Spleen (tissue), 11 donors: ENCODE measurements at regions not wholly inside any gene's neighbourhood (a gene's known extent, or its start where the extent isn't known, plus 50 kb on each side); places are given as distances from the start of the nearest gene placed in this dataset.

Experiments used
- DNase-seq: peaks from one replicate; pipeline ENCODE4 v3.0.0-alpha.2; 2020
- H3K27ac ChIP-seq, 8 donors: fragments of 200-600 bp; sonication (generic) in 7 of 8; 1 replicate in 4 of 8; 2 replicates in 4 of 8; pipeline versions ENCODE4 v1.5.0 to v1.8.0; 2016 to 2021; ENCODE audit warnings: inconsistent platforms in 4 of 8, mild to moderate bottlenecking in 4 of 8, moderate library complexity in 1 of 8
- H3K27me3 ChIP-seq, 7 donors: fragments of 200-600 bp; sonication (generic) in 6 of 7; replicated peaks in 1 of 7; 1 replicate in 4 of 7; 2 replicates in 3 of 7; pipeline versions ENCODE4 v1.5.0 to v1.8.0; 2016 to 2021; ENCODE audit warnings: inconsistent platforms in 3 of 7, mild to moderate bottlenecking in 1 of 7
- H3K36me3 ChIP-seq, 6 donors: fragments of 200-600 bp; sonication (generic) in 5 of 6; 1 replicate in 4 of 6; 2 replicates in 2 of 6; pipeline versions ENCODE4 v1.5.0 to v1.8.0; 2016 to 2021; ENCODE audit warnings: inconsistent platforms in 2 of 6
- H3K4me1 ChIP-seq, 6 donors: fragments of 200-600 bp; sonication (generic) in 5 of 6; 1 replicate in 3 of 6; 2 replicates in 3 of 6; pipeline versions ENCODE4 v1.5.0 to v1.8.0; 2016 to 2021; ENCODE audit warnings: inconsistent platforms in 3 of 6
- H3K4me3 ChIP-seq, 8 donors: fragments of 200-600 bp; sonication (generic) in 7 of 8; 1 replicate in 4 of 8; 2 replicates in 4 of 8; pipeline versions ENCODE4 v1.5.0 to v1.8.0; 2016 to 2021; ENCODE audit warnings: inconsistent platforms in 4 of 8, mild to moderate bottlenecking in 4 of 8, moderate library complexity in 2 of 8
- H3K9me3 ChIP-seq, 8 donors: fragments of 200-600 bp; sonication (generic) in 7 of 8; 1 replicate in 4 of 8; 2 replicates in 4 of 8; pipeline versions ENCODE4 v1.5.0 to v1.8.0; 2016 to 2021; ENCODE audit warnings: inconsistent platforms in 4 of 8
- CTCF ChIP-seq, 11 experiments: fragments of 200-600 bp in 7 of 11; fragments of 450-650 bp in 4 of 11; sonication (generic) in 4 of 11; IDR thresholded peaks in 8 of 11; conservative IDR thresholded peaks in 3 of 11; 1 replicate in 7 of 11; 2 replicates in 4 of 11; pipeline versions ENCODE4 v1.4.0 to v1.8.0; 2016 to 2021; ENCODE audit warnings: antibody characterized with exemption in 11 of 11, inconsistent platforms in 4 of 11, mild to moderate bottlenecking in 1 of 11
- POLR2A ChIP-seq, 3 donors: fragments of 450-650 bp; IDR thresholded peaks; one replicate each; pipeline ENCODE4 v1.5.1; 2017; ENCODE audit warnings: antibody characterized with exemption in 3 of 3, mild to moderate bottlenecking in 1 of 3
- POLR2AphosphoS5 ChIP-seq, 3 donors: sonication (generic); formaldehyde crosslinking; IDR thresholded peaks; one replicate each; pipeline ENCODE4 v1.5.1; 2017; ENCODE audit warnings: antibody characterized with exemption in 3 of 3
- WGBS, 5 donors: extraction: QIAGEN DNeasy Blood & Tissue Kit in 3 of 5; methylation state at CpG; one replicate each; pipeline versions ENCODE4 v1.1.5 to v1.1.7; 2013 to 2018; 5-methylcytosine and 5-hydroxymethylcytosine counted together
- intact Hi-C: fragments of 100-400 bp; cut with DNase I; formaldehyde crosslinking; loops from one replicate; pipeline ENCODE4 v1.15.0; 2023; ENCODE audit warnings: low total_unique reads
- donor health status: healthy with polysubstance abuse.
- donor health status: DM: no; HTN: no; CAD: no; lungs with moderate emphysema.
- donor health status: DM: no; HTN: no; CAD: no.
- donor health status: Bipolar disorder and iron deficiency.
- donor health status: healthy.
- donor health status: DM: no; HTN: no; CAD: no.
- donor health status: DM: yes; HTN: yes; CAD: no.

- intact Hi-C loops = no loop called here
- H3K27ac ChIP-seq = no peak overlapping the region
- H3K9me3 ChIP-seq = peaks cover 0 to 13% (median 11%) of the 10 kb centered on the region in 8 donors
- no peak overlapping the region for H3K4me3 ChIP-seq
- H3K27me3 ChIP-seq = no peaks in the 10 kb centered on the region
- no peaks in the 10 kb centered on the region for H3K36me3 ChIP-seq
- DNase-seq = no peak
- TF ChIP-seq POLR2A (IDR thresholded peaks at IDR 0.05) (no peak), CTCF (IDR thresholded peaks at IDR 0.05 in 8 of 11, conservative IDR thresholded peaks at IDR 0.05 in 3 of 11) (no peak), POLR2AphosphoS5 (IDR thresholded peaks at IDR 0.05) (no peak)
- no peaks in the 10 kb centered on the region for H3K4me1 ChIP-seq
- 64 to 90% (median 81%) methylated on average over 4 of the region's 4 CpGs for WGBS, 5 donors
These were observed 805.7 kb upstream of the GBE1 start for GRCh38 chr3:82567029-82567600.

DNA sequence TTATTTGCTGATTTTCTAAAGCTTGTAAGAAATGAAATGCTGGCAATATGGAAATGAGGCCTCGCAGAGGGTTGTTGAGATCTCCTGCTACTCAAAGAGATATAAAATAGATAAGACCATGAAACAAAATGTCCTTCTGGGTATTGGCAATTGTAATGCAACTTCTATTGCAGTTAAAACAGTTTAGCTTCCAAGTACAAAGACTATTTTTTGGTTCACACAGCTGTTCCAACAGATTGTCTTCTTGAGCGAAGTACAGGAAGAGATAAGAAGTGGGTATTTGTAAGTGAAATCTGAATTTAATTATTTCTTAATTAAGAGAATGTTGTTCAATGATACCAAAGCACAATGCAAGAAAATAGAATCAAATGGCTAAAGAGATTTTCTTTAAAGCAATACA is 801.5 kb upstream of the GBE1 start:
- no peak for DNase-seq
- Histone ChIP-seq H3K4me1 (no peaks in the 10 kb centered on the region), H3K9me3 (peaks cover 0 to 13% (median 11%) of the 10 kb centered on the region in 8 donors), H3K36me3 (no peaks in the 10 kb centered on the region), H3K27ac (no peak overlapping the region), H3K27me3 (no peaks in the 10 kb centered on the region), H3K4me3 (no peak overlapping the region)
- 57 to 88% (median 66%) methylated on average over 2 of the region's 2 CpGs for WGBS, 5 donors
- TF ChIP-seq POLR2AphosphoS5 (IDR thresholded peaks at IDR 0.05) (no peak), POLR2A (IDR thresholded peaks at IDR 0.05) (no peak), CTCF (IDR thresholded peaks at IDR 0.05 in 8 of 11, conservative IDR thresholded peaks at IDR 0.05 in 3 of 11) (no peak)
- intact Hi-C loops = no loop called here

- 90 to 100% (median 93%) methylated on average over 2 of the region's 2 CpGs for WGBS, 5 donors
- Histone ChIP-seq H3K27me3 (no peaks in the 10 kb centered on the region), H3K4me1 (no peaks in the 10 kb centered on the region), H3K36me3 (no peaks in the 10 kb centered on the region), H3K27ac (no peak overlapping the region), H3K9me3 (peaks cover 0 to 6% (median 5%) of the 10 kb centered on the region in 8 donors), H3K4me3 (no peak overlapping the region)
- no peak for TF ChIP-seq POLR2A (IDR thresholded peaks at IDR 0.05)
- no peak for TF ChIP-seq CTCF (IDR thresholded peaks at IDR 0.05 in 8 of 11, conservative IDR thresholded peaks at IDR 0.05 in 3 of 11)
- no peak for TF ChIP-seq POLR2AphosphoS5 (IDR thresholded peaks at IDR 0.05)
- intact Hi-C loops = no loop called here
- no peak for DNase-seq
These were observed 800.3 kb upstream of the GBE1 start for GRCh38 chr3:82561784-82562183.

DNA sequence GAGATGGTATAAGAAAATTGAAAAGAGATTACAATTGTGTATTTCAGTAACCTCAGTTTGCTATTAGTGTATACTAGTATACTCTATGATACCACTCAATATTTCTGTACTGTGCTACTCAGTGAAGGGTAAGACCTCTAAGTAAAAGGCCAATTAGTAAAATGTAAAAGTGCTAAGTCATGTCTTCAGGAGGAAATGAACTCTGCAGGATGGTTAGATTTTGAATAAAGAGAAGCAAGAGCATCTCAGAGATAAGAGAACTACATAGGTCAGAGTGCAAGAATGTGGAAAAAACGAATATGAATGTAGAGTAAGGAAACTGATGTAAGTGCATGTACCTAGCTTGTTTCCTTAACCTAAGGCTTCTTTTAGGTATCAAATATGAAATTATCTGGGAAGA is 796.6 kb upstream of the GBE1 start:
- intact Hi-C loops = no loop called here

More for the DNA sequence above, 796.6 kb upstream of the GBE1 start:
- H3K4me1 ChIP-seq = no peaks in the 10 kb centered on the region
- no peak for TF ChIP-seq CTCF (IDR thresholded peaks at IDR 0.05 in 8 of 11, conservative IDR thresholded peaks at IDR 0.05 in 3 of 11)
- no peak for TF ChIP-seq POLR2AphosphoS5 (IDR thresholded peaks at IDR 0.05)
- TF ChIP-seq POLR2A (IDR thresholded peaks at IDR 0.05) = no peak
- peaks cover 0 to 7% (median 0%) of the 10 kb centered on the region in 8 donors for H3K9me3 ChIP-seq
- no peak for DNase-seq
- H3K27ac ChIP-seq = no peak overlapping the region
- H3K36me3 ChIP-seq = no peaks in the 10 kb centered on the region
- H3K4me3 ChIP-seq = no peak overlapping the region
- H3K27me3 ChIP-seq = no peaks in the 10 kb centered on the region
- WGBS, 5 donors = 15 to 28% (median 16%) methylated on average over 1 of the region's 1 CpG
